Limb (tissue), 2 donors: ENCODE measurements at regions not wholly inside any gene's neighbourhood (a gene's known extent, or its start where the extent isn't known, plus 50 kb on each side); places are given as distances from the start of the nearest gene placed in this dataset.
"Not testable (repeated sequence)": the region's sequence is repeated elsewhere in the genome, so short reads cannot be mapped to it uniquely, and the experiment has no call there.

ENCODE experiments used
- DNase-seq, 2 donors: peaks; one replicate each; pipeline ENCODE4 v3.0.0-alpha.2; 2016; ENCODE audit errors: extremely low spot score in 2 of 2

DNA sequence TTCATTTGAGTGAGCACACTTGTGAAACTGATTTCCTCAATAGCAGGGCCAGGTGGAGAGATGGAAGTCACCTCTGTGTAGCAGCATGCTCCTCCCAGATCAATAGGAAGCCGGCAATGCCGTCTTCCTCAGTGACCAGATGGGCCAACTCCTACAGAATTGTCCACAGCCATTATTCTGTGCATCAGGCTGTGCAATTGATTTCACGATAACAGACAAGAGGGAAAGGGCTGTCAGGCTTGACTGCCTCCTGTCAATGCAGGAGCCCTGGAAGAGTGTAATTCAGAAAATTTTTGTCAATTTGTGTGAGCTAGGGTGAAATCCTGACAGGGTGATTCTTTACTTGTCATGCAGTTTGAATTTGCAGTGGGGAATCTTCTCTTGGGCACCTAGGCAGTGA is 838.4 kb upstream of the NUDT12 start:
- no peak for DNase-seq

DNA sequence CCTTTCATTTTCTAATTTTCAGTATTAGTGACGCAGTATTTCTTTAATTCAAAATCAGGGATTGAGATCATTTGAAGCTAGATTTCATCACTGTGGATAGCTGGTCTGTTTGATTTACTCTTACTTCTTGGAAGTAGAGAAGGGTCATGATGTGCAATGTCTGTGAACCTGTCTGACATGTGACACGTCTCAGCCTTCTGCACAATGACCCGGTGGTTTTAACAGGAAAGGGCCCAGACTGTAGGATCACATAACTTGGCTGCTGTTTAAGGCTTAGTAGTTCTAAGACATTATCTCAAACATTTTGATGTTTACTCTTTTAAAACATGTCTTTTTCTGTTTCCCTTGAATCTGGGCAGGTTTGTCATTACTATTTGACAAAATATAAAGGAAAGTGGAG is 823.3 kb upstream of the NUDT12 start:
- no peak for DNase-seq

DNA sequence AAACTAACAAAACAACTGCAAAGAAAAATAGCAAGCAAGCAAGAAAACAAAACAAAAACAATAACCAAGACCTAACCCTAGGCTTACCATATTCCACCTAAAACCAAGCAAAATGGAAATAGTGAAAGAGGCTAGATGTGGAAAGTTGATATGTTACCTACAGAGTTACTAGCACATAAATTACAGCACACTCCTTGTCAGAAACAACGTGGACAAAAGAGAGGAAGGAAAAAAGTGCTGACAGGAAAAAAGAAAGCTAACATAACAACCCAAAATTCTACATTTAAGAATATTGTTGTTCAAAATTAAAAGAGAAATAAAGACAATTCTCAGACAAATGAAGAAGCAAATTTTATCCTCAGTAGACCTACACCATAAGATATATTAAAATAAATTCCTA is 812.8 kb upstream of the NUDT12 start:
- DNase-seq, result no peak

DNA sequence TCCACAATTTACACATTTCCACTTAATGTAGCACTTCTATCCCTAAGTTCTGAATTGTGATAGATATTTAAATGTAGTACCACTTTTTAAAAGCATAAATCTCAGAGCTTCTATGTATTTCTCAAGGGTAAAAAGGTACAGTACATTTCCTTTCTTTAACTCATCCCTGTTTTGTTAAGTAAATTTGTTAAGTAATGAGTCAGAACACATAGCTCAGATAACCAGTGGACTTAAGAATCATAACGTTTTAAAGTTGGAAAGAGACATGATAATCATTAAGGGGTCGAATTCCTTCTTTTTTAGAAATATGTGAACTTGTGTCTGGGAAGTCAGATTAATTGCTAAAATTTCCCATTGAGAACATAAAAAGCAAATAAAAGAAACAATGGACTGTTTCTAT is 810.2 kb upstream of the NUDT12 start:
- DNase-seq, result no peak

DNA sequence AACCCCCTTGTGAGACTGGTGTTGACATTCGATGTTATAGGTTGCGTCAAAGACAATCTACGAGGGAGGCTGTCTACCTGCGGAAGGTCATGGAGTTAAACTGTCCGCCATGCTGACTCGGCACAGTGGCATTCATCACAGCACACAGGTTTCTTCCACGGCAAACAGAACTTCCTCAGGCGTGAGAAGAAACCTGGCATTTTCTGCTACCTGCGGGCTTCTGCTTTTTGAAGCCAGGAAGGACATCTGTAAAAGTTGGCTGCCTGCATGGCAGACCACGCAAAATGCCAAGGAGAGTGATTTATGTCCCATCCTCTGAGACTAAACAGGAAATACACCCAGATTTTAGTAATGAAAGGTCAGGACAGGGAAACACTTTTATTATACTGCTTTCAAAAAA is 809.8 kb upstream of the NUDT12 start:
- DNase-seq, result no peak

DNA sequence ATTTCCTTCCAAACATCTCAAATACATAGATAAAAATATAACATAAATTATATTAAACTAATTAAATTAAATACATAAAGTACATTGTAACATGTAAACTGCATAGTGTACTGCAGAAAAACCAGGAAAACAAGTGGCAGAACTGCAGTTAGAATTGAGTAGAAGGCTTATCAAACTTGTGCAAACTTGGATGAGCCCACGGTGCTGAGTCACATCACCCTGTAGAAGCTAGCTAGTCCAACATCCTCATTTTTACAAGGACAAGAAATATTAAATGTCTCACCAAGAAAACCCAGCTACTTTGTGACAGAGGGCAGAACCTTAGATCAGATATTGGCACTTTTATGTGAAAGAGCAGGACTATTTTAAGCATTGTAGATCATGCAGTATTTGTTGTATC is 807.9 kb upstream of the NUDT12 start:
- DNase-seq, result no peak

DNA sequence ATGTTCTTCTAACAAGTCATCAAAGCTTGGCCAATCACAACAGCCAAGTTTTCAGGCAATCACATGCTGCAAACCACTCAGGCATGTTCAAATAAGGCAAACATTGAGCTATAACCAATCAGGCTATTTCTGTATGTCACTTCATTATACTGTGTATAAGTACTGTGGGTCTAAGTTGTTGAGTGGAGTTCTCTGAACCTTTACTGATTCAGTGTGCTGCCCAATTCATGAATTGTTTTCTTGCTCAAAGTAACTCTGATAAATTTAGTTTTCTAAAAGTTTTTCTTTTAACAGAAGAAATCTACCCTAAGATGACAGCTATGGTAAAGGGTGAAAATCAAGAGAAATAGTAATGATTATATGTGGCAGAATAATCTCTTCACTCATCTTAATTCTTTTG is 805.4 kb upstream of the NUDT12 start:
- no peak for DNase-seq

GRCh38 chr5:104363567-104363966 is 801.0 kb upstream of the NUDT12 start:
- no peak for DNase-seq

- DNase-seq, result no peak
These were observed 799.3 kb upstream of the NUDT12 start for GRCh38 chr5:104361932-104362331.

- DNase-seq, result no peak
These were observed 792.8 kb upstream of the NUDT12 start for GRCh38 chr5:104355350-104355749.

DNA sequence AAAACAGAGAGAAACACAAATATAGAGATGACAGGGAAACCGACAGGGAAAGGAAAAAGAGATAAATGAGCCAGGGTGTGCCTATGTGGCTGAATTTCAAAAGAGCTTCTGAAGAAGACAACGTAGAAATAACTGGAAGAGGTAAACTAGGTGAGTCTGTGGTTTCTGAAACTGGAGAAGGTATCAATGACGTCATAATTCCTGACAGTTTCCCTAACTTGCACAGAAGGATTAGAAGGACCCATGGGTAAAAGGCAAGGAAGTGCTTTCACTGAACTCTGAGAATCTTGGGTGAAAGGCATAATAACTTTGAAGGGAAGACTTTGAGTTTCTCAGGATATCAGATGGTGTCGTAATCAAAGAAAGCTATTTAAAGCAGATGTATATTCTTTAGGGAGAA is 790.8 kb upstream of the NUDT12 start:
- DNase-seq, result no peak

- DNase-seq, result no peak
These were observed 790.4 kb upstream of the NUDT12 start for GRCh38 chr5:104352954-104353353.

- DNase-seq, result peak in 1 of 2 donors; percentile 34
These were observed 784.6 kb upstream of the NUDT12 start for GRCh38 chr5:104347119-104347708.

DNA sequence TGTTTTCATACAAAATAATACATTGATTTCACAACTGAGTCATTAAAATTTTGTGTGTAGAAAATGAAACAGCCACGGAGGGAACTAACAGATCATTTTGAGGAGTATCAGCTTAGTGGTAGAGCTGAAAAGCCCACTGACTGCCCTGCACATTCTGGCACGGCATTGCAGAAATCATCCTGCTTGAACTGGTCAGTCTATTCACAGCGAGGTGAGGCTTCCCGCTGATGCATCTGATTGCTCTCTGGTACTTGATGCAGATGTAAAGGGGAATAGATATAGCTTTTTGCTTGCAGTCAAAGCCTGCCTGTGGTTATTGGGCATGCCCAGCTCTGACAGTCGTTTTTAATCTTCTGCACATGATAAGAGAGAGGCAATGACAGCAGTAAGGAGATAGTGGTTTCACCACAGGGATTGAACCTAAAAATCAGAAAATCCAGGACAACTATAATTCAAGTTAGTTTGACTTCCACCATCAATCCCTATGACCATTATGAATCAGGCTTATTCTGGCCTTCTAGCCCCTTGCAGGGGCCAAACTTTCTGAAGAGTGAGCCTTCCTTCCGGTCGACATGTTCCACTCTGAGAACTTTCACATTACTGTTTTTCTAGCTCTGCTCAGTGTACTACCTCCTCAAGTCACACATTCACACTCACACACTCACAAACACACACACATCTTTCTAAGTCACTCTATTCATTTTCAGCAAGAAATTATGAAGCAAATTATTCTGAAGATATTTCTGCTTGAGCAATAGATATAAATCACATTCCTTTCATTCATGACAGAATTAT is 782.8 kb upstream of the NUDT12 start:
- no peak for DNase-seq

DNA sequence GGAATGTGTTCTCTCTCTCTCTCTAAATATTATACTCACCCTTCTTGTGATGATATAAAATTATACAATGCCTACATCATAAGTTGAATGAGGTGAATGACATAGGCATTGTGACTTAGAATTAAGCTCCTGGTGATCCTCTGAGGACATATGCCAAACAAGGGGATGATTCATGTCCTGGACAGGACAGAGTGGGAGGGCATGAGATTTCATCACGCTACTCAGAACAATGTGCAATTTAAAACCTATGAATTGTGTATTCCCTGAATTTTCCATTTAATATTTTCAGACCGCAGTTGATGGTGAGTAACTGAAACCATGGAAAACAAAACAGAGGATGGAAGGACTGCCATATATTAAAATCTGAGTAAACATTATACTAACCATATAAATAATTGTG is 782.2 kb upstream of the NUDT12 start:
- no peak for DNase-seq

- peak in 1 of 2 donors; percentile 6 for DNase-seq
These were observed 765.2 kb upstream of the NUDT12 start for GRCh38 chr5:104327801-104328200.

- DNase-seq, result no peak
These were observed 764.4 kb upstream of the NUDT12 start for GRCh38 chr5:104326966-104327365.

- no peak for DNase-seq
These were observed 762.8 kb upstream of the NUDT12 start for GRCh38 chr5:104325356-104325755.

- not testable (repeated sequence) for DNase-seq
These were observed 754.1 kb upstream of the NUDT12 start for GRCh38 chr5:104316676-104317075.

- DNase-seq, result no peak
These were observed 749.9 kb upstream of the NUDT12 start for GRCh38 chr5:104312481-104312880.

DNA sequence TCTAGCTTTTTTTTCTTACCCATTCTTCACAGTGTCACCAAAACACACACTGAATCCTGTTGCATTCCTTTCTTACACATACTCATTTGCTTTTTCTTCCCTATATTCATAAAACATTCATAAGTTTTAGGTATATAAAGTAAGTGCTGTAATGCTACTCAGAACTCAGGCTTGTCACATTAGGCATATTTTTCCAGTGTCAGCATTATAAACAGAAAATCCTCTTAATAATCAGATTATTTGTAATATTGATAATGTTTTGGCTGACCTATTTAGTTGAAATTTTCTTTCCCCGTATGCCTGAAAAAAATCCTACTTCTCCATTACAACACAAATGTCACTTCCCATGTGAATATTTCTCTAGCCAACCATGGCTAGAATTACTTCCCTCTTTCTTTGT is 743.0 kb upstream of the NUDT12 start:
- no peak for DNase-seq

- DNase-seq, result no peak
These were observed 737.6 kb upstream of the NUDT12 start for GRCh38 chr5:104299998-104300706.

- DNase-seq, result no peak
These were observed 735.9 kb upstream of the NUDT12 start for GRCh38 chr5:104298518-104298917.
